ENCODE measurements at regions not wholly inside any gene's neighbourhood (a gene's known extent, or its start where the extent isn't known, plus 50 kb on each side); places are given as distances from the start of the nearest gene placed in this dataset.

DNA sequence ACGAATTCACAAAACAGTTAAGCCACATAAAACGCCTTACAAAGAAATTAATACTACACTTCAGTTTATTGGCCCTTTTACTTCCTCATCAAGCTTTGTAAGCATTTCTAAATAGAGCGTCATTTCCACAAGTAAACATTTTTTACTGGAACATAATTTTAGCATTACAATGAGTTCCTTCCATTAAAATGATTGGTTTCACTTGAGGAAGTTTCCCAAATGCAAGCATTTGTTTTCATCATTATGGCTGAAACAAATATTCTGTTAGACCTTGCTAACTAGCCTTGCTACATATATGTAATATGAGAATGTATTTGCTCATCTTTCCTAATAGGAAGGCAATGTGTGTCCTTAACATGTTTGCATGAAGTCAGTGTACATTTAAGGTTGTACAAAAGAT is 579.1 kb downstream of the IRS1 start:
- no peak for DNase-seq (ENCODE audit: low spot score)
- no peaks in the 10 kb centered on the region for H3K9me3 ChIP-seq
- H3K4me1 ChIP-seq (replicated peaks): no peaks in the 10 kb centered on the region
- intact Hi-C loops (cut with DNase I): no loop called here
- no peaks in the 10 kb centered on the region for H3K27me3 ChIP-seq (replicated peaks; ENCODE audit: insufficient read depth)
- WGBS: 32% methylated on average over 3 of the region's 3 CpGs
- no peaks in the 10 kb centered on the region for H3K36me3 ChIP-seq
- no peak overlapping the region for H3K27ac ChIP-seq
- no peak for TF ChIP-seq POLR2AphosphoS5 (IDR thresholded peaks at IDR 0.05)
- no peak for TF ChIP-seq POLR2A (IDR thresholded peaks at IDR 0.05)
- TF ChIP-seq, protein P1, sequence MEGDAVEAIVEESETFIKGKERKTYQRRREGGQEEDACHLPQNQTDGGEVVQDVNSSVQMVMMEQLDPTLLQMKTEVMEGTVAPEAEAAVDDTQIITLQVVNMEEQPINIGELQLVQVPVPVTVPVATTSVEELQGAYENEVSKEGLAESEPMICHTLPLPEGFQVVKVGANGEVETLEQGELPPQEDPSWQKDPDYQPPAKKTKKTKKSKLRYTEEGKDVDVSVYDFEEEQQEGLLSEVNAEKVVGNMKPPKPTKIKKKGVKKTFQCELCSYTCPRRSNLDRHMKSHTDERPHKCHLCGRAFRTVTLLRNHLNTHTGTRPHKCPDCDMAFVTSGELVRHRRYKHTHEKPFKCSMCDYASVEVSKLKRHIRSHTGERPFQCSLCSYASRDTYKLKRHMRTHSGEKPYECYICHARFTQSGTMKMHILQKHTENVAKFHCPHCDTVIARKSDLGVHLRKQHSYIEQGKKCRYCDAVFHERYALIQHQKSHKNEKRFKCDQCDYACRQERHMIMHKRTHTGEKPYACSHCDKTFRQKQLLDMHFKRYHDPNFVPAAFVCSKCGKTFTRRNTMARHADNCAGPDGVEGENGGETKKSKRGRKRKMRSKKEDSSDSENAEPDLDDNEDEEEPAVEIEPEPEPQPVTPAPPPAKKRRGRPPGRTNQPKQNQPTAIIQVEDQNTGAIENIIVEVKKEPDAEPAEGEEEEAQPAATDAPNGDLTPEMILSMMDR (IDR thresholded peaks at IDR 0.05): no peak
- H3K4me3 ChIP-seq: no peak overlapping the region

DNA sequence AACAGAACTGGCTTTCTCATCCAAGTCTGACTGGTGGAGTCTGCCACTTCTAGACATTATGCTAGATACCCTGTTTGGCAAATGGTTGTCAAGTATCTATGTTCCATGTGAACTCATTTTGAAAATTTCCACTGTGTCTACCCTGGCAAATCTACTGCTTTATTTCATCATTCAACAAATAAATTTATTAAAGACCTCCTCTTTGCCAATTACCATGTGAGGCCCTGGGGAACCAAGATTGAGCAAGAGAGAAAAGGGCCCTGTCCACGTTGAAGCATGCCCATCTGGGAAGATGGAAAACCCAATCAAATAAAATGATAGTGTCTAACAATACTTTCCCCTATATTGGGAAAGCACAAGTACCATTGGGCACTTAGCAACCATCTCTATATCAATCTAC is 582.4 kb downstream of the IRS1 start:
- Histone ChIP-seq H3K4me1 (replicated peaks) (no peaks in the 10 kb centered on the region), H3K27me3 (replicated peaks; ENCODE audit: insufficient read depth) (no peaks in the 10 kb centered on the region), H3K27ac (no peak overlapping the region), H3K36me3 (no peaks in the 10 kb centered on the region), H3K4me3 (no peak overlapping the region), H3K9me3 (no peaks in the 10 kb centered on the region)
- DNase-seq (ENCODE audit: low spot score): no peak
- WGBS: 75% methylated on average over 1 of the region's 1 CpG
- TF ChIP-seq POLR2A (IDR thresholded peaks at IDR 0.05) (no peak), POLR2AphosphoS5 (IDR thresholded peaks at IDR 0.05) (no peak)
- TF ChIP-seq, protein P1 (IDR thresholded peaks at IDR 0.05): no peak
- intact Hi-C loops (cut with DNase I): loop anchor here (10.0 kb wide), 1 partner anchor 578 kb away; the partner anchor contains the start of gene IRS1

DNA sequence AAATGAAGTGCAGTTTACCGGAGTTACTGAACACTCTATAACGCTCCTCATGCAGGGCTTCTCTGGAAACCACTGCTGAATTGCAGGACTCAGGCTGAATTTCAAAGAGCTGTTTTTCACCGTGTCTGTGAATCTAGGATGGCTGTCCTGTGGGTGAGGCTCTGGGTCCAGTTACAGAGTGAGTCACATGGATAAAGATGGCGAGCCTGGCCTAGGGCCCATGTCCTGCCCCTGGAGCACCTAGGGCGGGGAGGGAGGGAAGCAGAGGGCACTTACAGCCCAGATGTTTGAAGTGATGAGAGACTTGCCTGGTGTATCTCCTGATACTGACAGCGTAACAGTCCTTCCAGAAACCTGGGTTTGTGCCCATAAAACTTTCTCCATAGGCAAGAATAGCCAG is 583.0 kb downstream of the IRS1 start:
- no peaks in the 10 kb centered on the region for H3K36me3 ChIP-seq
- intact Hi-C loops (cut with DNase I): loop anchor here (10.0 kb wide), 1 partner anchor 578 kb away; the partner anchor contains the start of gene IRS1
- H3K27me3 ChIP-seq (replicated peaks; ENCODE audit: insufficient read depth): no peaks in the 10 kb centered on the region
- DNase-seq (ENCODE audit: low spot score): no peak
- TF ChIP-seq POLR2A (IDR thresholded peaks at IDR 0.05) (no peak), POLR2AphosphoS5 (IDR thresholded peaks at IDR 0.05) (no peak)
- TF ChIP-seq, protein P1 (IDR thresholded peaks at IDR 0.05): no peak
- no peak overlapping the region for H3K4me3 ChIP-seq
- H3K27ac ChIP-seq: no peak overlapping the region
- WGBS: 96% methylated on average over 6 of the region's 6 CpGs
- H3K4me1 ChIP-seq (replicated peaks): no peaks in the 10 kb centered on the region
- no peaks in the 10 kb centered on the region for H3K9me3 ChIP-seq

DNA sequence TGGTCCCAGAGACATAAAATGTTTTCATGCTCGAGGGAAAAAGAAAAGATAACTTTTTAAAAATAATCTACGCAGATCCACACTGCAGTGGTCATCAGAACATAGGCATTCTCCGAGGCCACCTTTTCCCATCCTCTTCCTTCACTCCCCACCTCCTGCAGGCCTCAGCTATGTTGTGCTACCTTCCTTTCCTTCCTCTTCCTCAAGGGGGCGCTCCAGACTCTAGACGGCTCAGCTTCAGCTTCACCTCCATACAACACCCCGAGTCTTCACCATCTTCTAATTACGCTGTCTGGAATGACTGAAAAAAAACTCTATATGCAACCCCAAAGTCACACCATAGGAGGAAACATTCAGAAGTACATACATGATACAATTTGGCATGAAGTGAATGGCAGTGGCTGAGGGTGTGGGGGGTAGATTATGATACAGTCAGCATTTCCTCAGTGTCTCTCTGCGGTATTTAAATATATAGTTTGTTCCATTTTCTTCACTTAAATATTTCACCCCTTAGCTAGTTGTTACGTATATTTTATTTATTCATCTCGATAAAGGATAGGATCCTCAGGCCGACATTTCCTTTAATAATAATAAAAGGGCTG is 583.6 kb downstream of the IRS1 start:
- 60% methylated on average over 11 of the region's 11 CpGs for WGBS
- DNase-seq (ENCODE audit: low spot score): peak; percentile 57
- H3K9me3 ChIP-seq: no peaks in the 10 kb centered on the region
- intact Hi-C loops (cut with DNase I): loop anchor here (10.0 kb wide), 1 partner anchor 579 kb away; the partner anchor contains the start of gene IRS1
- H3K36me3 ChIP-seq: no peaks in the 10 kb centered on the region
- no peaks in the 10 kb centered on the region for H3K27me3 ChIP-seq (replicated peaks; ENCODE audit: insufficient read depth)
- TF ChIP-seq POLR2AphosphoS5 (IDR thresholded peaks at IDR 0.05): peak; percentile 10
- no peak for TF ChIP-seq POLR2A (IDR thresholded peaks at IDR 0.05)
- TF ChIP-seq, protein P1 (IDR thresholded peaks at IDR 0.05): peak in 3 of 4 experiments; percentile 47 to 62 (median 60)
- H3K27ac ChIP-seq: no peak overlapping the region
- H3K4me1 ChIP-seq (replicated peaks): peaks cover 2% of the 10 kb centered on the region
- no peak overlapping the region for H3K4me3 ChIP-seq

DNA sequence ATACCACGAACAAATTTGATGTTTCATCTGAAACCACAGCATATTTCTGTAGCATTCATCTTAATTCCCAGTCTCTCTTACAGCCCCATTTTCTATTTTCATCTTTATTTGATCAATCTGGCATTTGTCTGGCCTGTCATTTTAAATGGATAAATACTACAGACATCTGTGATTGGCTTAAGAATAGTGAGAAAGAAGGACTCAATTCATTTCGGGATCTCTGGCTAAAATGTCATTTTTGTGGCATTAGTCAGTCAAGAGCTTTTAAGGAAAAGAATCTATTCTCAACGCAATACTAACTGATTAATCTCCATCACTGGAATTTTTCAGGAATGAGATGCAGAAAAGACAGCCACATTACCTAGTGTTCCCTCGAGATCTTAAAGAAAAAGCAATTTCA is 585.9 kb downstream of the IRS1 start:
- TF ChIP-seq POLR2A (IDR thresholded peaks at IDR 0.05) (no peak), POLR2AphosphoS5 (IDR thresholded peaks at IDR 0.05) (no peak)
- TF ChIP-seq, protein P1 (IDR thresholded peaks at IDR 0.05): no peak
- WGBS: 85% methylated on average over 4 of the region's 4 CpGs
- no peaks in the 10 kb centered on the region for H3K27me3 ChIP-seq (replicated peaks; ENCODE audit: insufficient read depth)
- H3K27ac ChIP-seq: no peak overlapping the region
- intact Hi-C loops (cut with DNase I): loop anchor here (10.0 kb wide), 1 partner anchor 581 kb away; the partner anchor contains the start of gene IRS1
- peaks cover 3% of the 10 kb centered on the region for H3K4me1 ChIP-seq (replicated peaks)
- H3K9me3 ChIP-seq: no peaks in the 10 kb centered on the region
- no peak for DNase-seq (ENCODE audit: low spot score)
- no peaks in the 10 kb centered on the region for H3K36me3 ChIP-seq
- no peak overlapping the region for H3K4me3 ChIP-seq
